Neural progenitor cell (in vitro differentiated cells): ENCODE measurements at regions not wholly inside any gene's neighbourhood (a gene's known extent, or its start where the extent isn't known, plus 50 kb on each side); places are given as distances from the start of the nearest gene placed in this dataset.

ENCODE experiments used
- DNase-seq: peaks from one replicate; pipeline ENCODE4 v3.0.0-alpha.2; 2016; ENCODE audit warnings: low spot score
- H2AFZ ChIP-seq: fragments of 200-600 bp; sonication (generic); replicated peaks from 2 replicates; pipeline ENCODE4 v1.6.1; 2016; ENCODE audit warnings: antibody characterized with exemption
- H3F3A ChIP-seq: fragments of 200-600 bp; sonication (generic); 2 replicates; pipeline ENCODE4 v1.6.1; 2016; ENCODE audit warnings: antibody characterized with exemption, low read depth
- H3K27ac ChIP-seq: fragments of 200-600 bp; sonication (generic); 2 replicates; pipeline ENCODE4 v1.5.1; 2016; ENCODE audit warnings: mild to moderate bottlenecking
- H3K27me3 ChIP-seq: fragments of 200-600 bp; sonication (generic); 2 replicates; pipeline ENCODE4 v1.6.1; 2016; ENCODE audit warnings: mild to moderate bottlenecking, moderate library complexity
- H3K36me3 ChIP-seq: fragments of 200-600 bp; sonication (generic); 2 replicates; pipeline ENCODE4 v1.5.1; 2016
- H3K4me1 ChIP-seq: fragments of 200-600 bp; sonication (generic); 2 replicates; pipeline ENCODE4 v1.6.1; 2016; ENCODE audit warnings: mixed run types
- H3K4me2 ChIP-seq: fragments of 200-600 bp; sonication (generic); 2 replicates; pipeline ENCODE4 v1.6.1; 2016
- H3K4me3 ChIP-seq: fragments of 200-600 bp; sonication (generic); 2 replicates; pipeline ENCODE4 v1.5.1; 2016
- H3K79me2 ChIP-seq: fragments of 200-600 bp; sonication (generic); 2 replicates; pipeline ENCODE4 v1.6.1; 2016; ENCODE audit warnings: low read depth
- H3K9ac ChIP-seq: fragments of 200-600 bp; sonication (generic); 2 replicates; pipeline ENCODE4 v1.6.1; 2016
- H3K9me3 ChIP-seq: fragments of 200-600 bp; sonication (generic); 2 replicates; pipeline ENCODE4 v1.5.1; 2016; ENCODE audit warnings: low read depth
- H4K20me1 ChIP-seq: fragments of 200-600 bp; sonication (generic); 2 replicates; pipeline ENCODE4 v1.6.1; 2016; ENCODE audit warnings: low read depth
- H3K27ac Mint-ChIP-seq: 3 replicates; pipeline ENCODE4 v1.8.0; 2021; ENCODE audit warnings: mixed read lengths
- H3K27me3 Mint-ChIP-seq: 2 replicates; pipeline ENCODE4 v1.8.0; 2022; ENCODE audit warnings: low read depth, mild to moderate bottlenecking, inconsistent platforms, moderate library complexity, mixed read lengths; ENCODE audit not compliant: insufficient read depth
- H3K36me3 Mint-ChIP-seq: 3 replicates; pipeline ENCODE4 v1.8.0; 2021; ENCODE audit warnings: mixed read lengths
- H3K4me1 Mint-ChIP-seq: 3 replicates; pipeline ENCODE4 v1.8.0; 2021; ENCODE audit warnings: mixed read lengths
- H3K4me3 Mint-ChIP-seq: 3 replicates; pipeline ENCODE4 v1.8.0; 2021; ENCODE audit warnings: mild to moderate bottlenecking, moderate library complexity, mixed read lengths
- H3K9me3 Mint-ChIP-seq: 3 replicates; pipeline ENCODE4 v1.8.0; 2020; ENCODE audit warnings: mixed read lengths
- EZH2 ChIP-seq: fragments of 200-600 bp; sonication (generic); IDR thresholded peaks from 2 replicates; pipeline ENCODE4 v1.6.1; 2017; ENCODE audit warnings: antibody characterized with exemption, mild to moderate bottlenecking, moderate library complexity
- EZH2phosphoT487 ChIP-seq: fragments of 200-600 bp; sonication (generic); IDR thresholded peaks from 2 replicates; pipeline ENCODE4 v1.6.1; 2017; ENCODE audit warnings: antibody characterized with exemption
- TF ChIP-seq, protein P1 (sequence below): fragments of 200-600 bp; sonication (generic); IDR thresholded peaks from 2 replicates; pipeline ENCODE4 v1.5.1; 2017; ENCODE audit warnings: antibody characterized with exemption, mild to moderate bottlenecking

DNA sequence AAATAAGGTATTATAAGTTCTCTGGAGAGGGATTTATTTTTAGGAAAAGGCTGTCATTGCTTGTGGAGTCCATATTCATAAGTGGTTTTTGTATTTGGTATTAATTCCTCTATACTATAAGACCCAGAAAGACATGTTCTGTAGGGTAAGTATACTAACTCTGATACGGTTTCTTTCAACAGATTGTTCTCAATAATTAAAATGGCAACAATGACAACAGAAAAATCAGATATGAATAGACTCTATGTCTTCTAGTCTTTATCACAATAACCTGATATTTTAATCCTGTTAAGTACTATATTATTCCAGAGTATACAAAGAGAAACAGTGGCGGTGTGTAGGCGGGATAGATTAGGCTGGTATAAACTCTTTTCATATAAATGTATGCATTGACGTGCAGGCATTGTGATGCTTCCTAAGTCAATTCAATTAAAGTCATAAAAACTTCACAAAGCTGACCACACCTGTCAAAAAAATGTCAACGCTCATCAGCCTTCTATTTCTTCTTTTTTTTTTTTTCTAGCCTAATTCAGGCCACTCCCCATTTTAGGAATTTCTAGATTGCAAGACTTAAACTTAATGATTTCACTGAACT, 150.4 kb downstream of the TRIML1 start:
- H3K4me3 ChIP-seq: no peak overlapping the region
- H3K36me3 ChIP-seq: no peaks in the 10 kb centered on the region
- Mint-ChIP-seq H3K27me3 (peaks cover 2% of the 10 kb centered on the region), H3K36me3 (no peaks in the 10 kb centered on the region), H3K4me3 (no peak overlapping the region), H3K4me1 (no peaks in the 10 kb centered on the region), H3K9me3 (peaks cover 2% of the 10 kb centered on the region), H3K27ac (no peak overlapping the region)
- no peak for TF ChIP-seq EZH2phosphoT487
- H3K9ac ChIP-seq: no peak overlapping the region
- H3K79me2 ChIP-seq: no peaks in the 10 kb centered on the region
- H4K20me1 ChIP-seq: no peaks in the 10 kb centered on the region
- no peak overlapping the region for H2AFZ ChIP-seq
- no peak for DNase-seq
- no peaks in the 10 kb centered on the region for H3K9me3 ChIP-seq
- H3F3A ChIP-seq: no peaks in the 10 kb centered on the region
- no peaks in the 10 kb centered on the region for H3K4me1 ChIP-seq
- no peak overlapping the region for H3K27ac ChIP-seq
- no peaks in the 10 kb centered on the region for H3K27me3 ChIP-seq
- no peak overlapping the region for H3K4me2 ChIP-seq

DNA sequence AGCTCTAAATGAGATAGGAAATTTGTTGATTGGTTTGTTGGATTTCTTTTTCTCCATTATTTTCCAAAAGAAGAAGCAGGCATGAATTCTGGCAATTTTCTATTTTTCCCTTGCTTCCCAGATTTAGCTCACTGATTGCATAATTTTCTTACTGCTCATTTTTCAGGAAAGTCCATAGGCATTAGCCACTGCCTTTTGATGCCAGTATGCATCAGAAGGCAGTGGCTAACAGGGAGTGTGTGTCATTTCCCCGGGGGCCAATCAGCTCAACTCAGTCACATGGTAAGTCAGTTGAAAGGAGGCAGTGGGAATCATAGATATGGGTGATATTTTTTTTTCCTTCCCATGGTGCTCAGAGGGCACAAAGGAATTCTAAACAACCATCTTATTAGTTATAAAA, 156.7 kb downstream of the TRIML1 start:
- Mint-ChIP-seq H3K9me3 (peaks cover 2% of the 10 kb centered on the region), H3K27ac (no peak overlapping the region), H3K27me3 (no peaks in the 10 kb centered on the region), H3K36me3 (no peaks in the 10 kb centered on the region), H3K4me1 (no peaks in the 10 kb centered on the region), H3K4me3 (no peak overlapping the region)
- Histone ChIP-seq H3K79me2 (no peaks in the 10 kb centered on the region), H2AFZ (no peak overlapping the region), H3K27me3 (no peaks in the 10 kb centered on the region), H4K20me1 (no peaks in the 10 kb centered on the region), H3K4me1 (no peaks in the 10 kb centered on the region), H3K4me2 (no peak overlapping the region), H3K9me3 (no peaks in the 10 kb centered on the region), H3K4me3 (no peak overlapping the region), H3F3A (no peaks in the 10 kb centered on the region), H3K9ac (no peak overlapping the region), H3K27ac (no peak overlapping the region), H3K36me3 (no peaks in the 10 kb centered on the region)
- DNase-seq: no peak
- no peak for TF ChIP-seq EZH2
- TF ChIP-seq, protein P1, sequence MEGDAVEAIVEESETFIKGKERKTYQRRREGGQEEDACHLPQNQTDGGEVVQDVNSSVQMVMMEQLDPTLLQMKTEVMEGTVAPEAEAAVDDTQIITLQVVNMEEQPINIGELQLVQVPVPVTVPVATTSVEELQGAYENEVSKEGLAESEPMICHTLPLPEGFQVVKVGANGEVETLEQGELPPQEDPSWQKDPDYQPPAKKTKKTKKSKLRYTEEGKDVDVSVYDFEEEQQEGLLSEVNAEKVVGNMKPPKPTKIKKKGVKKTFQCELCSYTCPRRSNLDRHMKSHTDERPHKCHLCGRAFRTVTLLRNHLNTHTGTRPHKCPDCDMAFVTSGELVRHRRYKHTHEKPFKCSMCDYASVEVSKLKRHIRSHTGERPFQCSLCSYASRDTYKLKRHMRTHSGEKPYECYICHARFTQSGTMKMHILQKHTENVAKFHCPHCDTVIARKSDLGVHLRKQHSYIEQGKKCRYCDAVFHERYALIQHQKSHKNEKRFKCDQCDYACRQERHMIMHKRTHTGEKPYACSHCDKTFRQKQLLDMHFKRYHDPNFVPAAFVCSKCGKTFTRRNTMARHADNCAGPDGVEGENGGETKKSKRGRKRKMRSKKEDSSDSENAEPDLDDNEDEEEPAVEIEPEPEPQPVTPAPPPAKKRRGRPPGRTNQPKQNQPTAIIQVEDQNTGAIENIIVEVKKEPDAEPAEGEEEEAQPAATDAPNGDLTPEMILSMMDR: no peak
- TF ChIP-seq EZH2phosphoT487: no peak

DNA sequence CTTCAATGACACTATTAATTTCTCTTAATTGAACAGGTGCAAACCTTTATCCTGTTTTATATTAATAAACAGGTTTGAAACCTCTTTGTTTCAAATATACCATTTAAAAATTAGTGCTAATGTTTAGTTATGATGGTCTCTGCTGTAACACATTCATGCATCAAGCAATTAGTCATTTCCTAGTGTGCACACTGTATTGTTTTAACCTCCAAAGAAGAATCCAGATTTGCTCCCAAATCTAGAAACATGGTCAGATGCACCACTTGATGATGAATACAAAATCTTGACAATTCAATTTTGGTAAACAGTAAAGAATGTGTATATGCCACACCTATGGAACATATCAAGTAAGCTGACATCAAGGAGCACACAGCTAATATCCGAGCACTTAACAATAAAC, 157.1 kb downstream of the TRIML1 start:
- no peaks in the 10 kb centered on the region for H3K4me1 Mint-ChIP-seq

DNA sequence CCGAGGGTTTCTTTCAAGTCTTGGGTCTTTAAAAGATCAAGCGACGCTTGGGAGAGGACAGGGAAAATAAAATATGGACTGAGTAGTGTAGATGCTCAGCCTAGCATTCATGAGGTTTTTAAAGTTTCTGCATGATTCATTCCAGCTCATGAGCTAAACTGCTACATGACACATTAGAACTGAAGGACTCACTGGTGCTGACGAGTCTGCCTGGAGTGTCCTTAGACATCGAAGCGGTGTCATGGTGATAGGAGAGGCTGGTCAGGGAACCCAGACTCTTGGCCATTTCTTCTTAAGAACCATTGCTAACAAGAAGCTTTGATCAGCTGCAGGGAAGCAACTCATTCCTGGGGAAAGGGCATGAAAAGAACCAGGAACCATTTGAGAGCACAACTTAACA, 158.6 kb downstream of the TRIML1 start:
- Mint-ChIP-seq H3K9me3 (peaks cover 3% of the 10 kb centered on the region), H3K27me3 (no peaks in the 10 kb centered on the region), H3K36me3 (no peaks in the 10 kb centered on the region), H3K27ac (no peak overlapping the region), H3K4me3 (no peak overlapping the region), H3K4me1 (no peaks in the 10 kb centered on the region)
- Histone ChIP-seq H3K4me3 (no peak overlapping the region), H2AFZ (no peak overlapping the region), H3K27ac (no peak overlapping the region), H4K20me1 (no peaks in the 10 kb centered on the region), H3K27me3 (no peaks in the 10 kb centered on the region), H3K9me3 (no peaks in the 10 kb centered on the region), H3K4me1 (no peaks in the 10 kb centered on the region), H3F3A (no peaks in the 10 kb centered on the region), H3K9ac (no peak overlapping the region), H3K36me3 (no peaks in the 10 kb centered on the region), H3K79me2 (no peaks in the 10 kb centered on the region), H3K4me2 (no peak overlapping the region)
- TF ChIP-seq EZH2 (no peak), EZH2phosphoT487 (no peak)
- TF ChIP-seq, protein P1: no peak
- DNase-seq: no peak

More for the DNA sequence above, 157.1 kb downstream of the TRIML1 start:
- Histone ChIP-seq H2AFZ (no peak overlapping the region), H3K79me2 (no peaks in the 10 kb centered on the region), H3K36me3 (no peaks in the 10 kb centered on the region), H3K9me3 (no peaks in the 10 kb centered on the region), H3K4me2 (no peak overlapping the region), H4K20me1 (no peaks in the 10 kb centered on the region), H3K9ac (no peak overlapping the region), H3K27ac (no peak overlapping the region), H3F3A (no peaks in the 10 kb centered on the region), H3K4me3 (no peak overlapping the region), H3K27me3 (no peaks in the 10 kb centered on the region), H3K4me1 (no peaks in the 10 kb centered on the region)
- H3K9me3 Mint-ChIP-seq: peaks cover 3% of the 10 kb centered on the region
- H3K27ac Mint-ChIP-seq: no peak overlapping the region
- TF ChIP-seq EZH2: no peak
- TF ChIP-seq, protein P1: no peak
- no peak for TF ChIP-seq EZH2phosphoT487
- no peak overlapping the region for H3K4me3 Mint-ChIP-seq
- no peaks in the 10 kb centered on the region for H3K27me3 Mint-ChIP-seq
- DNase-seq: no peak
- H3K36me3 Mint-ChIP-seq: no peaks in the 10 kb centered on the region
